Ecto neural progenitor cell (in vitro differentiated cells): ENCODE measurements at regions not wholly inside any gene's neighbourhood (a gene's known extent, or its start where the extent isn't known, plus 50 kb on each side); places are given as distances from the start of the nearest gene placed in this dataset.

ENCODE experiments used
- DNase-seq: peaks from one replicate; pipeline ENCODE4 v3.0.0-alpha.2; 2018; ENCODE audit warnings: low spot score

DNA sequence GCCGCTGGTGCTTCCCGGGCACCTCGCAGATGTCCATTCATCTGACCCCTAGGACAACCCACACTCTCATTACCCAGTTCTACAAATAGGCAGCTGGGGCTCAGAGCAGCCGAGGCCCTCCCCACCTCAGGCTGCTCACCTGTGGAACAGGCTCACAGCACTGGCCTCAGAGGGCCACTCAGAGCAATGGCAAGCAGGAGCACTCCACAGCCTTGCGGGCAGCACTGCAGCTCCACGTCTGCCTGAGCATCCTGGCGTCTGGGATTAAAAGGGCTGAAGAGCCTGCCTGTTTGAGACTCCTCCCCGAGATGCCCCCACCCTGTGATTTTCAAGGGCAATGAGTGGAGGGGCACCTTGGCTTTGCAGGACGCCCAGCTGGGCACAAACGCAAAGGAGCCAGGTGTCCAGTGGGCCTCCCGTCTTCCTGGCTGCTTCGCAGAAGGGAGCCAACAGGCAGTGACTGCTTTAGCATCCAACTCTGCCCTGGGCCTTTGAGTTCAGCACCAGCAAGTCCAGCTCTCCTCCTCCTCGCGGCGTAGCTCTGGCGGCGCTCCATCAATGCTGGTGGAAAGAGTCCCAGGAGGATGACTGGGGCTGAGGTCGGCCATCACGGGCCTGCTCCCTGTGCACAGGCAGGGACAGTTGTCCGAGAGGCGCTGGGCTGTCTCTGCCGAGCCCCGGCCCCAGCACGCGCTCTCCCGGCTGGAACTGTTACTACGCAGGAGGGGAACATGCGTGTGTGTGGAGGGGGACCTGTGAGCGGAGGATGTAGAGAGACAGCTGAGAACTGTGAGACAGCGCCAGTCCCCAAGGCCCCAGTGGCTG lies 297.2 kb downstream of the NDUFA10 start:
- DNase-seq = no peak

DNA sequence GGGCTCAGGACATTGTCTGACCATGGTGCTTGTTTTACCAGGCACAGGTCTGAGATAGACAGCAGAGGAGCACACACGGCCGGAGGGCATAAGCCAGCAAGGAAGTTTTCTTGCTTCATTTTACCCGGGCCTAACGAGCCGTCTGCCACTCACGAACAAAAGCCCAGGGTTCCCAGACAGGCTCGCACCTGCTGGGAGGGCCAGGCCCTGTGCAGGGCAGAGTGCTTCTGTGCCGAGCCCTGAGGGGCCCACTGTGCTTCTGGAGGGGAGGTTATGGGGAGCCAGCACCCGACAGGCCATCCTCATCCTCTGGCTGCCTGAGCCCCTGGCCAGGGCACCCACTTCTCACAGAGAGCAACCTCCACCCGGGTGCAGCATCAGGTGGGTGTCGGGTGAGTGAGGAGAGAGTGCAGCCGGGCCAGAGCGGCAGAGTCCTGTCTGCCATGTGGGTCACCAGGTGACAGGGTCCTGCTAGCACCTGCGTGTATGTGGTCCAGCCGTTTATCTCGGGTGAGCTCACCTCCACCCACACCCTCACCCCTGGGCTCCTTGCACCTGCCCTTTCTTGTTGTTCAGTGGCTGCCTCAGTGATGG lies 297.9 kb downstream of the NDUFA10 start:
- DNase-seq = no peak

DNA sequence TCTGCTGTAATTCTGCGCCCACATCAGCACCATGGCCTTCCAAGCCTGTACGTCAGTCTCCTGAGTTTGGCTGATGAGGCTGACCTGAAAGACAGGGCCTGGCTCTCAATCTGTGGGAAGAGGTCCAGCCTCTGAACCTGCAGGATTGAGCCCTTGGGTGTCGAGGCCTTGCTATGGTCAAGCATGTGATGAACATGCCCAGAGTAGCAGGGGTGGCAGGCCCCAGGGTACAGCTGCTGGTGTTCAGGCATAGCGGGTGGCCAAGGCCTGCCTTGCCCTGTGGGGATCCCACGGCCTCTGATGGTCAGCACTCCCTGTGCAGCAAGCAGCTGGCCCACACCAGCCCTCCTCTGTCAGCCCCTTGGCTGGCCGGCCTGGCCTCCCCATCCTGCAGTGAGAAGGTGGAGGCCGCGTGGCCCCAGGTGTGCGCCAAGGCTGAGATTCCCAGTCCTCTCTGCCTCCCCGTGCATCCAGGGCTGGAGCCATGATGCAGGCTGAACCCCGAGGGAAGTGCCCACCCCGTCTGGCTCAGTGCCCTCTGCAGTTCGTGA lies 298.4 kb downstream of the NDUFA10 start:
- DNase-seq = no peak

DNA sequence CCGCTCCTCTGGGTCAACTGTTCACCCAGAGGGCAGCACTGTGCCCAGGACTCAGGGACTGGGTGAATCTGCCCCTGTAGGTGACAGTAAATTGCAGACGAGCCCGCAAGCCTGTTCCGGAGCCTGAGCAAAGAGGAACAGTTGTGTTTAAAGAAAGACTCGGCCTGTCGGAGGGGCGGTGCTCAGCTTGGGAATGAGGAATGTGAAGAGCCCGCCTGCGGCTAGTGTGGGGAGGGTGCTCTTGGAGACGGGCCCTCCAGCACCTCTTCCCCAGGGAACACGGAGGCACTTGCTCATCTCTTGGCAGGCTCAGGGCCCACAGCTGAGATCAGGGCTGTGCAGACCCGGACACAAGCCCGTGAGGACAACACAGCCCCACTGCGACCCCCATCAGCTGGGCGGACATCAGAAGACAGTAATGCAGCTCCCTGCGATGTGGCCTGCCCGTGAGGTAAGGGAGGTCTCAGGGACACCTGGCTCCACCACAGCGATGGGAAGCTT lies 299.0 kb downstream of the NDUFA10 start:
- DNase-seq = no peak

DNA sequence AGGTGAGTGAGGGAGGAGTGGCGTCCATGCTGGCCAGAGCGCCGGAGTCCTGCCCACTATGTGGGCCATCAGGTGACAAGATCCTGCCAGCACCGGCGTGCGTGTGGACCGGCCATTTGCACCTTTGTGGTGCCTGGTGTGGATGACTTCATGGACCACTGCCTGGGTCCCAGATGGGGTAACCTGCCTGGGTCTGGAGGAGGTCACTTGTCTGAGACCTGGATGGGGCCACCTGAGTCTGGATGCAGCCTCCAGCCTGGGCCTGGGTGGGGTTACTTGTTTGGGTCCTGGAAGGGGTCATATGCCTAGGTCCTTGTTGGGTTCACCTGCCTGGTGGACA lies 299.6 kb downstream of the NDUFA10 start:
- DNase-seq = no peak

DNA sequence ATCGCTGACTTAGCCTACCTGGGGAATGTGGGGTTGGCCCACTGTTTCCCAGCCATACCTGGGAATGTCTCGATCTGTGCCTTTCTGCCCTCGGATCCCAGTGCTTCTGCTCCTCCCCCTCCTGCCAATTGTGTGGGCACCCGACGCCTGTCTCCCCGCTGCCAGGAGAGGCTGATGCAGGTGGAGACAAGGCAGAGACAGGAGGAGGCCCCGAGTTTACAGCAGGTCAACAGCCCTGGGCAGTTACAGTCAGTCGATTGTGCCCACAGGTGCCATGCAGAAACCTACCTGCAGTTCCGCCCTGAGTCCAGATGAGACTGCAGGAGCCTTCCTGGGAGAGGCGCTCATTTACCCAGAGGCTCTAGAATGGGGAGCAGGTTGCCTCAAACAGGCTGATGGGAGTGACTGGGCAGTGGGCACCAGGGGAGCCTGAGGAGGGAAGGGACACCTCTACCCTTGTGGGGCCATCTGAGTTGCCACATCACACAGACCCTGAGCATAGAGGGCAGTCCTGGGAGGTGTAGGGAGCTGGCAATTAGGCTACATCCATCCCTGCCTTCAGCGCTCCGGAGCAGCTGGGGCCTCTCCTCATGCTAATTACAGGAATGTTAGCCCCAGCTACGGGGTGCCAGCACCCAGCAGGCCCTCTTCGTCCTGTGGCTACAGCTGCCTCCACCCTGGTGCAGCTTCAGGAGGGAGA lies 300.1 kb downstream of the NDUFA10 start:
- DNase-seq = peak; percentile 22

DNA sequence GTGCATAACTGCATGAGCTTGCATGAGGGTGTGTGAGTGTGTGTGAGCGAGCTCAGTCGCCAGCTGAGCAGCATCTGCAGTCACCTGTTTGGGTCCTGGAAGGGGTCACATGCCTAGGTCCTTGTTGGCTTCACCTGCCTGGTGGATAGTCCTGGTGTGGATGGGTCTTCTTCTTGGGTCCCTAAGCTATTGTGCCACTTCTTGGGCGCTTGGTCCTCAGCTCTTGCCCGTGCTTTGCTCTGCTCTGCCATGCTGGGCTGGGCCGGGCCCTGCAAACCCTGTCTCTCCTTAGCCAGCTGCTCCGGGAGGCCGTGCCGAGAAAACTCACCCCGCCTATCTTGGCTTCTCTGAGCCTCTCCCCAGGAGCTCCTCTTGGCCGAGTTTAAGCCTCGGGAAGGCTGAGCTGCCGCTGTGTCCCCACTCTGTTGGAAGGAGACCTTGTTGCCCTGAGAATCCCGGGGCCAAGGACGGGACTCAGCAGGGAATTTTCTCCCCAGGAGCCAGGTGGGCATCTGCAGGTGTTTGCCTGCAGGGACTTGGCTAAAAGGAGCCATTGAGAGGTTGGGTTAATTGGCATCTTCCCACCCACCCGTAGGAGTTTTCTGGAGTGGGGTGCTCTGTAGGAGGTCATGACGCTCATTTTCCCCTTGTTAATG lies 300.8 kb downstream of the NDUFA10 start:
- DNase-seq = no peak

DNA sequence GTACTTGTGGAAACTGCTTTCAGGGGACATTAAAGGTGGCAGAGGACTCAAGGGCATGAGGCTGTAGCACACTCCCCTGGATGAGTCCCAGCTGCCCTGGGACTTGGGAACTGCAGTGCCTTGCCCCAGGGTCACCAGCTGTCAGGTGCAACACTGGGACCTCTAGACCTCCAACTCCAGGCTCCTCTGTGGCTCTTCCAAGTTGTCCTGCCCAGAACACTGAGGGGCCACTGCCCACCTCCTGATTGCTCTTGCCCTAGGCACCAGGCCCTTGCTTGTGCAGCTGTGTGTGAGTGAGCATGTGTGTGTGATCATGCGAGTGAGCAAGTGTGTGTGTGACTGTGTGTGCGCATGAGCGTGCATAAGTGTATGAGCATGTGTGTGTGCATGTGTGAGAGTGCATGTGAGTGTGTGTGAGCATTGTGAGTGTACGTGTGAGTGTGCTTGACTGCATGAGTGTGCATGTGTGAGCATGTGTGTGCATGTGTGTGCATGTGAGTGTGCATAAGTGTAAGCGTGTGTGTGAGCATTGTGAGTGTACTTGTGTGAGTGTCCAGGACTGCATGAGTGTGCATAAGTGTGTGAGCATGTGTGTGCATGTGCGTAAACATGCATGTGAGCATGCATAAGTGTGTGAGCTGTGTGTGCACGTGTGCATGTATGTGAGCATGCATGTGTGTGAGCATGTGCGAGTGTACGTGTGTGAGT lies 301.5 kb downstream of the NDUFA10 start:
- DNase-seq = no peak

DNA sequence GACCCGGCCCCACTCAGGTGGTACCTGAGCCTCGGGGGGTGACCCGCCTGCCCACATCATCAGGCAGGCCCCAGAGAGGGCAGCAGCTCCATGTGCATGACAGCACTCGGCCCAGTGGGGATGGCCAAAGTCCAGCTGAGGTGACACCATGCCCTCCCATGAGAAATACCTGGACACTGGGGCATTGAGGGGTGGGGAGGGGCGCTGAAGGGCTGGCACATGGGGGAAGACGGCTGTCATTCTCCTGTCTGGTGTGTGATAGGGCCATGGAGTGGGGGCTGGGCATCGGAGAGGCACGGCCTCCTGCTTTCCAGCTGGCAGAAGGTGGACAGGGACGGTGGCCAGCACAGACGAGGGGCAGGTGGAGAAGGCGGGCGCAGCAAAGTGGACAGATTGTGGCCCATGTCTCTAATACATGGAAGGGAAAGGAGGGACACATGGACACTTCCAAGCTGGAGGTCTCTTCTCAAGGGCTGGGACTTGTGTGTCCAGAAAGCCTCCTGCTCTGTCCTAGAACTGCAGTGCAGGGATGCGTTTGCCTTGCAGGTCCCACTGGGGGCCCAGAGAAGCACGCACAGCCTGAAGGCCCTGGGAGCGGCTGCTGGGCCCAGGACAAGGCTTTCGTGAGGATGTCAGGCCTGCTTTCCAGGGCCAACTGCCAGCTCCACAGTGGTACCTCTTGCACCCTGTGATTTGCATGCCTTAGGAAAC lies 302.2 kb downstream of the NDUFA10 start:
- DNase-seq = peak; percentile 38

DNA sequence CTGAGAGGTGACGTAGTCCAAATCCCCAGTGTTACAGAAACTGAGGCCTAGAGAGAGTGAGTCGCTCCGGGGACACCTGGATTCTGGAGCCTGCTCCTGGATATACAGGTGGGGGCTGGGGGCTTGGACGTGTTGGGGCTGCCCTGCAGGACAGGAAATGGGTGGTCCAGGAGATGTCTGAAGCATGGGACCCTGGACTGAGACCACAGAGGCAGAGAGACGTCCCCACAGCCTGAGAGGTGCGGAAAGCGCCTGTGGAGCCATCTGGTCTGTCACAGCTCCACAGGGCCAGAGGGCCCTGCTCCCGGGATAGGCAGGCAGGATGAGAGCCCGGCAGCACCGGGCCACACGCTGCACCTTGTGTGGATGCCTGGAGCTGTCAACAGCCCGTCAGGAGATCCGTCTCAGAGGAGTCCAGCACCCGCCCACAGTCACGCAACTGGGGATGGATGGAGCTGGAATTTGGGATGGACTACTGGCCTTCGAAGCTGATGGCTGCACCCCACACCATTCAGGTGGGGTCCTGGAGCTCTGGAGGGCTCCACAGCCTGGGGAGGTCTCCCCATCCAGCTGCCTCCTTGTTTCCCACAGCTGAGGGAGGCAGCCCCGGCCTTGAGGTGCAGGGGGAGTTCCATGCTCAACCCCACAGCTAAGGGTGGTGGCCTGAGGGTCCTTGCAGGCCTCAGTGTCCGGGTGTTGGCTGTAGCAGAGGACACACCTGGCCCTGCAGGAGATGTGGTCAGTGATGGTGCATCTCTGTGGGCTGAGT lies 303.0 kb downstream of the NDUFA10 start:
- DNase-seq = peak; percentile 37

DNA sequence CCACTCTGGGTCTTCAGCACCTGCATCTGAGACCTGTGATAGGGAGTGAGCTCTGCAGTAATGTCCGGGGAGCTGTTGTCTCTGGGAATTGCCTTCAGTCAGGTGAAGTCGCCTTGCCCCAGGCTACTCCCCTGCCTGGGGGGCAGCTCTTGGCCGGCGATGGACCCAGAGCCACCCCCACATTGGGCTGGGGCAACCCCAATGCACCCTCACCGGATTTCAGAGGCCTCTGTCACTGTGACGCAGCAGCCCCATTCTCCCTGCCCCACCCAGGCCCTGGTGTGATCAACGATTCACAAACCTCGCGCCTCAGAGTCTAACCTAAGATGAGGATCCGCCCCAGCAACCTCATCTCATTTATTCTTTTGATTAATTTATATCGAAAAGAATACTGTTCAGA lies 303.6 kb downstream of the NDUFA10 start:
- peak; percentile 35 for DNase-seq

DNA sequence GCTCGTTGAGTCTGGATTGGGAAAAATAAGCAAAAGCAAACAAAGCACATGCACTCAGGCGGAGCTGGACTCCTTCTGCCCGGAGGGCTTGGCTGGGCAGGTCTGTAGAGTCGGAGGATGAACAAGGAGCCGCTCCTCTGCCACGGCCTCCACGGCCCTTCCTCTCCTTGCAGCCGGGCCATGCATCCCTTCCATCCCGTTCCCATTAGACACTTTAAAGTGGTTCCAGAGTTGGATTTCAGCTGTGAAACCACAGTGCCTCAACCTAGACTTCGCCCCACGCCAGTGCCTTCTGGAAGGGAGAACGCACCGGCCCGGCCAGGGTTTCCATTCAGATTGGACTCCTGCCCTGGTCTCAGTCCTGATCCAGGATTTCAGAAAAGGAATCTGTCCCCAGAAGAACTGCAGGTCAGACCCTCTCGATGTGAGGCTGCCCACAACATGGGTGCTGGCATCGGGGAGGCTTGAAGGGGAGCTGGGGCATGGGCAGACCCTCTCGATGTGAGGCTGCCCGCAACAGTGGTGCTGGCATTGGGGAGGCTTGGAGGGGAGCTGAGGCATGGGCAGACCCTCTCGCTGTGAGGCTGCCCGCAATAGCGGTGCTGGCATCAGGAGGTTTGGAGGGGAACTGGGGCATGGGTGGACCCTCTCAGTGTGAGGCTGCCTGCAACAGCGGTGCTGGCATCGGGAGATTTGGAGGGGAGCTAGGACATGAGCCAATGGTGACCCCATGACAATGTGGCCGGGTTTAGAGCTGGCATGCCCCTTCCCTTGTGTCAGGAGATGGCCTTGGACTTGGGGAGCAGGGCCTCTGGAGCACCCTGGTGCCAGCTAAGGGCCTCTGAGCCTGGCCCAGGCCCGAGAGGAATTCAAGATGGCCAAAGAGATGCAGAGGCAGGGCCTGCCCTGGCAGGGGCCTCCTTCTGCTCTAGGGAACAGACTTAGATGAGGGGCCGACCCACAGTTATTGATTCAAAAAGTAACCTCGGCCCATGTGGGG lies 304.5 kb downstream of the NDUFA10 start:
- DNase-seq = peak; percentile 43

DNA sequence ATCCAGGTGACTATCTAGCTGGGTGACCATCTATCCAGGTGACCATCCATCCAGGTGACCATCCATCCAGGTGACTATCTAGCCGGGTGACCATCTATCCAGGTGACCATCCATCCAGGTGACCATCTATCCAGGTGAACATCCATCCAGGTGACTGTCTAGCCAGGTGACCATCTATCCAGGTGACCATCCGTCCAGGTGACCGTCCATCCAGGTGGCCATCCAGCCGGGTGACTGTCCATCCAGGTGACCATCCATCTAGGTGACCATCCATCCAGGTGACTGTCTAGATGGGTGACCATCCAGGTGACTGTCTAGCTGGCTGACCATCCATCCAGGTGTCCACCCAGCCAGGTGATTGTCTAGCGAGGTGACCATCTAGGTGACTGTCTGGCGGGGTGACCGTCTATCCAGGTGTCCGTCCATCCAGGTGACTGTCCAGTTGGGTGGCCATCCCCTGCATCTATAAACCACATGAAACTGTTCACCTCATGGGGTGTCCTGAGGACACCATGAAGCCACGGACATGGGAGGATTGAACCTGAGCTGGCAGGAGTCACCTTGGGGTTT lies 305.3 kb downstream of the NDUFA10 start:
- peak; percentile 30 for DNase-seq

DNA sequence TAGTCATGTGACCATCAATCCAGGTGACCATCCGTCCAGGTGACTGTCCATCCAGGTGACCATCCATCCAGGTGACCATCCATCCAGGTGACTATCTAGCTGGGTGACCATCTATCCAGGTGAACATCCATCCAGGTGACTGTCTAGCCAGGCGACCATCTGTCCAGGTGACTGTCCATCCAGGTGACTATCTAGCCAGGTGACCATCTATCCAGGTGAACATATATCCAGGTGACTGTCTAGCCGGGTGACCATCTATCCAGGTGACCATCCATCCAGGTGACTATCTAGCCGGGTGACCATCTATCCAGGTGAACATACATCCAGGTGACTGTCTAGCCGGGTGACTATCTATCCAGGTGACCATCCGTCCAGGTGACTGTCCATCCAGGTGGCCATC lies 306.2 kb downstream of the NDUFA10 start:
- DNase-seq = peak; percentile 25

DNA sequence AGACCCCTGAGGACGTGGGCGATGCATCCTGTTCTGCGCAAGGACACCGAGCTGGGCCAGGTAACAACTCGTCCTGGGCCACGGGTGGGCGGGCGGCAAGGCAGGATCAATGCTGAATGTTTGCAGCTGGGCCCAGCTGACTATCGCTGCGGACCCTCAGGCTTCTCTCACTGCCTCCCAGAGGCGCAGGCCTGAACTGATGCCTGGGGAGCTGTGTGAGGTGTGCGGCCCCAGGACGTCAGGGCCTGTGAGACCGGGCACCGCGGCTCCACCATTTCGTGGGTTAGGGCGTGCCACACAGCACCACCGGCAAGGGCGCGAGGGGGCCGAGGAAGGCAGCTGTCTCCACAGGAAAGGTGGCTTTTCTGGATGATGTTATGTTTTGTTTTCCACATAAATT lies 307.4 kb downstream of the NDUFA10 start:
- peak; percentile 43 for DNase-seq

DNA sequence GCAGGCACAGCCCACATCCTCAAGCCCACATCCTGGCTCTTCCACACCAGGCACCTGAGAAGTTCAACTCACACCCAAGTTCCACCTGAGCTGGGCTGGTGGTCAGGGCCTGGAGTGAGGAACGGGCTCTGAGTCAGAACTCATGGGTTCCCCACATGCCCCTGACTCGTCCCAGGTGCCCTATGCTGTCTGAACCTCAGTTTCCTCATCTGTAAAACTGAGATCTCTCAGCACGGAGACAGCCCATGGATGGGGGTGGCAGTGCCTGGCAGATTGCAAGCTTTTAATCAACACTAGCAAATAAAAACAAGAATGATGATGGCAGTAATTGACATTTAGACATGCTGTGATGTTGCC lies 307.8 kb downstream of the NDUFA10 start:
- peak; percentile 30 for DNase-seq

DNA sequence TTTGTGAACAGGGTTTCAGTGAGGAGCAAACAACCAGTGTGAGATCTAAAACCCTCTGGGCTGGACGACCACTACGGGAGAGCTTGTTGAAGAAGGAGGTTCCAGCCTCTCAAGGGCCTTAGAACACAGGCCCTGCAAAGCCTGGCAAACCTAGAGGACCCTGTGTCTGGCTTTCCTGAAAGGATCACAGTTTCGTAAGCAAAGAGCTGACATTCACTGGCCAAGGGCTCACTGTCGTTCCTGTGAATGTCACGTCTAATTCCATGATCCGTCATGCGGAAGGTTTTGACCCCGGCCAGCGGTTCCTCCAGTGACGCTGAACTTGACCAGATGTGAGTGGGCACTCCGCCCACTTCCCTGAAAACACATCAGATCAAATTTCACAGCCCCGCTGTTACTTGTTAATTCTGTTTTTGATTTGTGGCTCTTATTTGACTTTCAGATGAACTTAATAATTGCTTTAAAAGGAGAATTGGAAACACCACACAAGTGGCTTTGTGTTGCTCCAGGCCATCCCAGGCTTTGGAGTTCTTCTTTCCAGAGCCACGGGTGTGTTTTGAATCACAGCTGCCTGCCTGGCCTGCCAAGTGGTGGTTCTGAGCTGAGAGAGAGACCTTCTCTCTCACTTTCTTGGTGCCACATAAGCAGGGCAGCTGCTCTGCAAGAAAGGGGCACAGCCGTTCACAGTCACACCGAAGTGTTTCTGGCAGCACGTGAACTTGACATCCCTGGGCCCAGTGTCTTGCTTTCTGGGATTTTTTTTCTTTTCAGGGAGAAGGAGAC lies 308.4 kb downstream of the NDUFA10 start:
- peak; percentile 25 for DNase-seq

DNA sequence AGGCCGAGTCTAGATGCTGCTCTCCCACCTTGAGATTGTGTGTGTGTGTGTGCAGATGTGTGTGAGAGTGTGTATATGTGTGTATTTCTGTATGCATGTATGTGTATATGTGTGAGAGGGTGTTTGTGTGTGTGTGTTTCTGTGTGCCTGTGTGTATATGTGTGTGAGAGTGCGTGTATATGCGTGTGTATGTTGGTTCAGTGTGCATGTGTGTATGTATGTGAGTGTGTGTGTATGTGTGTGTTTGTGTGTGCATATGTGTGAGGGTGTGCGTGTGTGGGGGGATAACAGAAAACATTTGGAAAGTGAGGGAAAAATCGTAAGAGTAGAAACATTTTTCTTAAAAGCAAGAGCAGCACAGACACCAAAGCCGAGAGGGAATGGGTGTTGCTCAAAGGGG lies 309.1 kb downstream of the NDUFA10 start:
- DNase-seq = no peak
